Breast epithelium (tissue), 3 donors: ENCODE measurements at regions not wholly inside any gene's neighbourhood (a gene's known extent, or its start where the extent isn't known, plus 50 kb on each side); places are given as distances from the start of the nearest gene placed in this dataset.

Experiments used
- CTCF ChIP-seq, 3 donors: fragments of 450-650 bp; IDR thresholded peaks; one replicate each; pipeline ENCODE4 v1.5.1; 2016 to 2017; ENCODE audit warnings: antibody characterized with exemption in 3 of 3, mild to moderate bottlenecking in 3 of 3, moderate library complexity in 3 of 3
- POLR2A ChIP-seq: fragments of 450-650 bp; IDR thresholded peaks from one replicate; pipeline ENCODE4 v1.6.1; 2016; ENCODE audit warnings: antibody characterized with exemption, mild to moderate bottlenecking, moderate library complexity

- no peak for TF ChIP-seq CTCF (IDR thresholded peaks at IDR 0.05)
- no peak for TF ChIP-seq POLR2A
Observed at GRCh38 chr3:72278349-72279067, 493.6 kb upstream of the PROK2 start.
